ENCODE measurements at regions not wholly inside any gene's neighbourhood (a gene's known extent, or its start where the extent isn't known, plus 50 kb on each side); places are given as distances from the start of the nearest gene placed in this dataset.

- Mint-ChIP-seq H3K4me3 (ENCODE audit: unreplicated experiment) (peak overlapping the region; percentile 9), H3K27ac (ENCODE audit: unreplicated experiment) (no peak overlapping the region), H3K9me3 (ENCODE audit: unreplicated experiment) (no peaks in the 10 kb centered on the region), H3K36me3 (ENCODE audit: unreplicated experiment) (no peaks in the 10 kb centered on the region), H3K27me3 (ENCODE audit: unreplicated experiment) (no peaks in the 10 kb centered on the region), H3K4me1 (ENCODE audit: low read depth, unreplicated experiment) (no peaks in the 10 kb centered on the region)
- TF ChIP-seq CTCF (IDR thresholded peaks at IDR 0.05; ENCODE audit: partially characterized antibody, unreplicated experiment) = no peak
- no peak for DNase-seq
These were observed 533.3 kb upstream of the GHITM start for GRCh38 chr10:83605783-83606630.

DNA sequence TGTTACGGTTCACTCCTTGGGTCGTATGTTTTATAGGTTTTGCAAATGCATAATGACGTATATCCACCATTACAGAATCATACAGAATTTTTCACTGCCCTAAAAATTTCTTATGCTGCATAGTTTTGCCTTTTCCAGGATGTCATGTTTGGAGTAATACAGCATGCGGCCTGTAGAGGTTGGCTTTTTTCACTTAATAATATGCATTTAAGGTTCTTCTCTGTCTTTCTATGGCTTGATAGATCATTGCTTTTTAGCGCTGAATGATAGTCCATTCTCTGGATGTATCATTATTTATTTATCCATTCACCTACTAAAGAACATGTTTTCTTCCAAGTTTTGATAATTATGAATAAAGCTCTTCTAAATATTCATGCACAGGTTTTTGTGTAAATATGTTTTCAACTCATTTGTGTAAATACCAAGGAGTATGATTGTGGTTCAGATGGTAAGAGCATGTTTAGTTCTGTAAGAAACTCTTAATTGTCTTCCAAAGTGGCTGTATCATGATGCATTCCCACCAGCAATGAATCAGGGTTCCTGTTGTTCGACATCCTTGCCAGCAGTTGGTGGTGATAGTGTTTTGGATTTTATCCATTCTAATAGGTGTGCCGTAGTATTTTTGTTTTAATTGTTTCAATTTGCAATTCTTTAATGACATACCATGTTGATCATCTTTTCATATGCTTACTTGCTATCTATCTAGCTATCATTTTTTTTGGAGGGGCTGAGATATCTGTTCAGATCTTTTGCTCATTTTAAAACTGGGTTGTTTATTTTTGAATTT, 531.2 kb upstream of the GHITM start:
- Mint-ChIP-seq H3K9me3 (ENCODE audit: unreplicated experiment) (no peaks in the 10 kb centered on the region), H3K27me3 (ENCODE audit: unreplicated experiment) (no peaks in the 10 kb centered on the region), H3K36me3 (ENCODE audit: unreplicated experiment) (no peaks in the 10 kb centered on the region), H3K4me3 (ENCODE audit: unreplicated experiment) (no peak overlapping the region), H3K4me1 (ENCODE audit: low read depth, unreplicated experiment) (no peaks in the 10 kb centered on the region), H3K27ac (ENCODE audit: unreplicated experiment) (no peak overlapping the region)
- TF ChIP-seq CTCF (IDR thresholded peaks at IDR 0.05; ENCODE audit: partially characterized antibody, unreplicated experiment) = peak; percentile 33
- no peak for DNase-seq

GRCh38 chr10:83612050-83612449, 527.3 kb upstream of the GHITM start:
- no peak for TF ChIP-seq CTCF (IDR thresholded peaks at IDR 0.05; ENCODE audit: partially characterized antibody, unreplicated experiment)
- no peak for DNase-seq
- H3K9me3 Mint-ChIP-seq (ENCODE audit: unreplicated experiment) = no peaks in the 10 kb centered on the region
- H3K36me3 Mint-ChIP-seq (ENCODE audit: unreplicated experiment) = no peaks in the 10 kb centered on the region
- H3K4me3 Mint-ChIP-seq (ENCODE audit: unreplicated experiment) = no peak overlapping the region
- no peaks in the 10 kb centered on the region for H3K4me1 Mint-ChIP-seq (ENCODE audit: low read depth, unreplicated experiment)
- no peak overlapping the region for H3K27ac Mint-ChIP-seq (ENCODE audit: unreplicated experiment)
- no peaks in the 10 kb centered on the region for H3K27me3 Mint-ChIP-seq (ENCODE audit: unreplicated experiment)

GRCh38 chr10:83612746-83613145, 526.6 kb upstream of the GHITM start:
- no peak for TF ChIP-seq CTCF (IDR thresholded peaks at IDR 0.05; ENCODE audit: partially characterized antibody, unreplicated experiment)
- Mint-ChIP-seq H3K27ac (ENCODE audit: unreplicated experiment) (no peak overlapping the region), H3K27me3 (ENCODE audit: unreplicated experiment) (no peaks in the 10 kb centered on the region), H3K36me3 (ENCODE audit: unreplicated experiment) (no peaks in the 10 kb centered on the region), H3K4me1 (ENCODE audit: low read depth, unreplicated experiment) (no peaks in the 10 kb centered on the region), H3K9me3 (ENCODE audit: unreplicated experiment) (no peaks in the 10 kb centered on the region), H3K4me3 (ENCODE audit: unreplicated experiment) (no peak overlapping the region)
- no peak for DNase-seq

- no peak for DNase-seq
- Mint-ChIP-seq H3K4me3 (ENCODE audit: unreplicated experiment) (no peak overlapping the region), H3K9me3 (ENCODE audit: unreplicated experiment) (no peaks in the 10 kb centered on the region), H3K27me3 (ENCODE audit: unreplicated experiment) (no peaks in the 10 kb centered on the region), H3K27ac (ENCODE audit: unreplicated experiment) (no peak overlapping the region), H3K4me1 (ENCODE audit: low read depth, unreplicated experiment) (no peaks in the 10 kb centered on the region), H3K36me3 (ENCODE audit: unreplicated experiment) (no peaks in the 10 kb centered on the region)
- TF ChIP-seq CTCF (IDR thresholded peaks at IDR 0.05; ENCODE audit: partially characterized antibody, unreplicated experiment) = no peak
These were observed 522.1 kb upstream of the GHITM start for GRCh38 chr10:83617172-83617571.

All from glutamatergic neuron (in vitro differentiated cells).